Type B pancreatic cell (in vitro differentiated cells): ENCODE measurements at regions not wholly inside any gene's neighbourhood (a gene's known extent, or its start where the extent isn't known, plus 50 kb on each side); places are given as distances from the start of the nearest gene placed in this dataset.
"Not testable (repeated sequence)": the region's sequence is repeated elsewhere in the genome, so short reads cannot be mapped to it uniquely, and the experiment has no call there.

ENCODE experiments used
- DNase-seq: peaks from one replicate; pipeline ENCODE4 v3.0.0; 2021; ENCODE audit warnings: mixed read lengths; ENCODE audit not compliant: unreplicated experiment; ENCODE audit errors: extremely low spot score
- H3K27ac Mint-ChIP-seq: 2 replicates; pipeline ENCODE4 v1.8.0; 2021; ENCODE audit warnings: mild to moderate bottlenecking, mixed read lengths
- H3K27me3 Mint-ChIP-seq: 2 replicates; pipeline ENCODE4 v1.8.0; 2021; ENCODE audit warnings: mixed read lengths
- H3K36me3 Mint-ChIP-seq: 2 replicates; pipeline ENCODE4 v1.8.0; 2021; ENCODE audit warnings: mixed read lengths
- H3K4me1 Mint-ChIP-seq: one replicate; pipeline ENCODE4 v1.8.0; 2021; ENCODE audit warnings: mixed read lengths; ENCODE audit not compliant: unreplicated experiment
- H3K4me3 Mint-ChIP-seq: 2 replicates; pipeline ENCODE4 v1.8.0; 2021; ENCODE audit warnings: mild to moderate bottlenecking, mixed read lengths
- H3K9me3 Mint-ChIP-seq: 2 replicates; pipeline ENCODE4 v1.8.0; 2021; ENCODE audit warnings: mixed read lengths
- TF ChIP-seq, protein P1 (sequence below): fragments of 200-600 bp; sonication (generic); conservative IDR thresholded peaks from 2 replicates; pipeline ENCODE4 v1.5.0; 2021; ENCODE audit warnings: antibody characterized with exemption, mild to moderate bottlenecking

DNA sequence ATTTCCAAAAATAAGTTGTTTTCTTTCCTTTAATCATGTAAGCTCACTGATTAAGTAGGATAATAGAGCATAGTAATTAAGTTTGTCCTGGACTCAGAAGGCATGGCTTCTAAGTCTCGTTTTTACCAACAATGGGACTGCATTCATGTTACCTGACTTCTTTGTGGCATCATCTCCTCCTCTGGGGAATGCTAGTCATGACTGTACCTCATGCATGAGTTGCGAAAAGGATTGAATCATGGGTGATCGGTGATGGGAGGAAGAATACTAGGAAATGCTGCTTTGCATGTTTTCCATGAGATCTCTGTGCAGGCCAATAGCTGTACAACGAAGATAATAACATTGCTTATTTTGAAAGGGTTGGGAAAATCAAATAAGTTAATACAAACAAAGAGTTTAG is 981.6 kb downstream of the CNTNAP5 start:
- Mint-ChIP-seq H3K36me3 (no peaks in the 10 kb centered on the region), H3K27ac (no peak overlapping the region), H3K27me3 (no peaks in the 10 kb centered on the region), H3K9me3 (no peaks in the 10 kb centered on the region), H3K4me1 (no peaks in the 10 kb centered on the region), H3K4me3 (no peak overlapping the region)
- DNase-seq, result no peak
- TF ChIP-seq, protein P1, sequence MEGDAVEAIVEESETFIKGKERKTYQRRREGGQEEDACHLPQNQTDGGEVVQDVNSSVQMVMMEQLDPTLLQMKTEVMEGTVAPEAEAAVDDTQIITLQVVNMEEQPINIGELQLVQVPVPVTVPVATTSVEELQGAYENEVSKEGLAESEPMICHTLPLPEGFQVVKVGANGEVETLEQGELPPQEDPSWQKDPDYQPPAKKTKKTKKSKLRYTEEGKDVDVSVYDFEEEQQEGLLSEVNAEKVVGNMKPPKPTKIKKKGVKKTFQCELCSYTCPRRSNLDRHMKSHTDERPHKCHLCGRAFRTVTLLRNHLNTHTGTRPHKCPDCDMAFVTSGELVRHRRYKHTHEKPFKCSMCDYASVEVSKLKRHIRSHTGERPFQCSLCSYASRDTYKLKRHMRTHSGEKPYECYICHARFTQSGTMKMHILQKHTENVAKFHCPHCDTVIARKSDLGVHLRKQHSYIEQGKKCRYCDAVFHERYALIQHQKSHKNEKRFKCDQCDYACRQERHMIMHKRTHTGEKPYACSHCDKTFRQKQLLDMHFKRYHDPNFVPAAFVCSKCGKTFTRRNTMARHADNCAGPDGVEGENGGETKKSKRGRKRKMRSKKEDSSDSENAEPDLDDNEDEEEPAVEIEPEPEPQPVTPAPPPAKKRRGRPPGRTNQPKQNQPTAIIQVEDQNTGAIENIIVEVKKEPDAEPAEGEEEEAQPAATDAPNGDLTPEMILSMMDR, result no peak

DNA sequence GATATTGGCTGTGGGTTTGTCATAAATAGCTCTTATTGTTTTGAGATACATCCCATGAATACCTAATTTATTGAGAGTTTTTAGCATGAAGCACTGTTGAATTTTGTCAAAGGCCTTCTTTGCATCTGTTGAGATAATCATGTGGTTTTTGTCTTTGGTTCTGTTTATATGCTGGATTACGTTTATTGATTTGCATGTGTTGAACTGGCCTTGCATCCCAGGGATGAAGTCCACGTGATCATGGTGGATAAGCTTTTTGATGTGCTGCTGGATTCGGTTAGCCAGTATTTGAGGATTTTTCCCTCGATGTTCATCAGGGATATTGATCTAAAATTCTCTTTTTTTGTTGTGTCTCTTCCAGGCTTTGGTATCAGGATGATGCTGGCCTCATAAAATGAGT is 1003.6 kb downstream of the CNTNAP5 start:
- DNase-seq, H3K4me3 Mint-ChIP-seq, H3K27me3 Mint-ChIP-seq, H3K36me3 Mint-ChIP-seq, H3K27ac Mint-ChIP-seq, H3K4me1 Mint-ChIP-seq: not testable (repeated sequence)
- peaks cover 26% of the 10 kb centered on the region for H3K9me3 Mint-ChIP-seq

DNA sequence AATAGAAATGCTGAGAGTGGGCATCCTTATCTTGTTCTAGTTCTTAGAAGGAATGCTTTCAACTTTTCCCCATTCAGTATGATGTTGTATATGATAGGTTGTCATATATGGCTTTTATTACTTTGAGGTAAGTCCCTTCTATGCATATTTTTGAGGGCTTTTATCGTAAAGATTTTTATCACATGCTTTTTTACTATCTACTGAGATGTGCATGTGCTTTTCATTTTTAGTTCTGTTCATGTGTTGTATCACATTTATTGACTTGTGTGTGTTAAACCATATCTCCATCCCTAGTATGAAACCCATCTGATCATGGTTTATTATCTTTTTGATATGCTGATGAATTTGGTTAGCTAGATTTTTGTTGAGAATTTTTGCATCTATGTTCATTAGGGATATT is 1008.8 kb downstream of the CNTNAP5 start:
- no peak overlapping the region for H3K27ac Mint-ChIP-seq
- TF ChIP-seq, protein P1, result no peak
- H3K4me3 Mint-ChIP-seq, result no peak overlapping the region
- H3K4me1 Mint-ChIP-seq, result no peaks in the 10 kb centered on the region
- peaks cover 12% of the 10 kb centered on the region for H3K9me3 Mint-ChIP-seq
- no peak for DNase-seq
- H3K27me3 Mint-ChIP-seq, result no peaks in the 10 kb centered on the region
- no peaks in the 10 kb centered on the region for H3K36me3 Mint-ChIP-seq

DNA sequence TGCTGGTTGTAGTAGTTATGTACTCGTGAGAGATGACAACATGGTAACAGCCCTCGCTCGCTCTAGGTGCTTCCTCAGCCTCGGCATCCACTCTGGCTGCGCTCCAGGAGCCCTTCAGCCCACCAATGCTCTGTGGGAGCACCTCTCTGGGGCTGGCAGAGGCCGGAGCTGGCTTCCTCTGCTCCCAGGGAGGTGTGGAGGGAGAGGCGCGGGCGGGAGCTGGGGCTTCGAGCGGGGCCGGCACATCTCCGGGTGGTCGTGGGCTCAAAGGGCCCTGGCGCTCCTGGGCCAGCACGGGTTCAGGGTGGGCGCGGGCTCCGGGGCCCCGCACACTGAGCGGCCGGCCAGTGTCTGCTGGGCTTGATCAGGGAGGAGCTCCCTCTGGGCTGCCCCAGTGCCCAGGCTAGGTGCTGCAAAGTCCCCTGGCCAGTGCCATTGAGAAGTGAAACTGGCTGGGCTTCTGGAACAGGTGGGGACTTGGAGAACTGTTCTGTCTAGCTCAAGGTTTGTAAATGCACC is 1012.1 kb downstream of the CNTNAP5 start:
- H3K4me1 Mint-ChIP-seq, result no peaks in the 10 kb centered on the region
- no peak for DNase-seq
- H3K36me3 Mint-ChIP-seq, result no peaks in the 10 kb centered on the region
- H3K4me3 Mint-ChIP-seq, result no peak overlapping the region
- peaks cover 6% of the 10 kb centered on the region for H3K9me3 Mint-ChIP-seq
- H3K27me3 Mint-ChIP-seq, result no peaks in the 10 kb centered on the region
- no peak overlapping the region for H3K27ac Mint-ChIP-seq
- TF ChIP-seq, protein P1, result no peak

DNA sequence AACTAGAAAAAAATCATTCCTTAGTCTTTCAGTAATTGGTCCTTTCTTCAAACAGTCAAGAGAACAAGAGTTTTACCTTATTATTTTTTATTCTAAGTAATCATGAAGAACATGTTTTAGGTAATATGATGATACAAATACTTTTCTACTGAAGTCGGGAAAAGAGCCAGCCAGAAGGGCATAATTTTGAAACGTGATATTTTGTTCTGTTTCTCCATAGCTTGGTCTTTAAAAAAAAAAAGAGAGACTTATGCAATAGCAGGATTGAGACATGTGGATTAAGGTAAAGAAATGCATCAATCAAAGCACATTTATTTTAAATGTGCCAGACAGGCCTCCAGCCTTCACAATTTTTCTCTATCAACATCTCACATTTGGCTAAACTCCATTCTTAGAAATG is 1016.8 kb downstream of the CNTNAP5 start:
- no peak overlapping the region for H3K27ac Mint-ChIP-seq
- no peak for DNase-seq
- no peak overlapping the region for H3K4me3 Mint-ChIP-seq
- no peaks in the 10 kb centered on the region for H3K9me3 Mint-ChIP-seq
- TF ChIP-seq, protein P1, result no peak
- no peaks in the 10 kb centered on the region for H3K27me3 Mint-ChIP-seq
- H3K36me3 Mint-ChIP-seq, result no peaks in the 10 kb centered on the region
- no peaks in the 10 kb centered on the region for H3K4me1 Mint-ChIP-seq

DNA sequence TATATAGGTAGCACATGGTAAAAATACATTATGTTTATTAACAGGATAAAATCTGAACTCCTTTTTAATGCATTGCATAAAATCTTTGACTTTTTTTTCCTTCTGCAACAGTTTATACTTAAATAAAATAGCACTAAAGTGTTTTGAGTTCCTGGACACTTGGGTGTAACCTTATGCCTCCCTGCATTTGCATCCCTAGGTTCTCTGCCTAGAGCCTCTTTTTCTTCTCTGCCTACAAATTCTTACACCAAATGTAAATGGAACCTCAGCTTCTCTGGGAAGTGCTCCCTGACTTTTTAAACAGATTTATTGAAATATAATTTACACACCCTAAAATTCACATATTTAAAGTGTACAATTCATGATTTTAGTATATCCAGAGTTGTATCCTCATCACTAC is 1017.6 kb downstream of the CNTNAP5 start:
- no peaks in the 10 kb centered on the region for H3K4me1 Mint-ChIP-seq
- DNase-seq, result no peak

More for the DNA sequence above, 1017.6 kb downstream of the CNTNAP5 start:
- TF ChIP-seq, protein P1, result no peak
- no peaks in the 10 kb centered on the region for H3K36me3 Mint-ChIP-seq
- no peaks in the 10 kb centered on the region for H3K27me3 Mint-ChIP-seq
- H3K9me3 Mint-ChIP-seq, result no peaks in the 10 kb centered on the region
- no peak overlapping the region for H3K27ac Mint-ChIP-seq
- H3K4me3 Mint-ChIP-seq, result no peak overlapping the region
